HG03025 (cell line): ENCODE measurements at regions not wholly inside any gene's neighbourhood (a gene's known extent, or its start where the extent isn't known, plus 50 kb on each side); places are given as distances from the start of the nearest gene placed in this dataset.
"Not testable (repeated sequence)": the region's sequence is repeated elsewhere in the genome, so short reads cannot be mapped to it uniquely, and the experiment has no call there.

Experiments used
- ATAC-seq: cut with Tn5 transposase; IDR thresholded peaks from one replicate; pipeline ENCODE4 v1.9.1; 2021; ENCODE audit warnings: mild to moderate bottlenecking, moderate library complexity; ENCODE audit not compliant: unreplicated experiment, low FRiP score

DNA sequence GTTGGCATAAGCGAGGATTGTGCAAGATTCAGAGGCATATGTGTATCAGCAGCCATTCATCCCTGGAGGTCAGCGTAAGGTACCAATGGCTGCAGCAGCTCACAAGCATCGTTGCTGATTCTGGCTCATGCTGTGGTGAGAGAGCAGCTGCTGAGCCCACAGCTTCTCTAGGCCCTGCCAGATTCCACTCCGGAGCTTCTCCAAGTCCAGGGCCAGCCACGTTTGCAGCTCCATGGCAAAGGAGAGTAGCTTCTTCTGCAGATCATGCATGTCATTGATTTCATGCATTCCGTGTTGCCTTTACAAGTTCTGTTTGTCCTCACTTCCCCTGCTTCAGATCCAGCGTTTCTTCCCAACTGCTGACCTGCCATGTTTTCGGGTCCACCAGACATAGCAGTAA, 474.8 kb upstream of the ID4 start:
- ATAC-seq, result no peak

DNA sequence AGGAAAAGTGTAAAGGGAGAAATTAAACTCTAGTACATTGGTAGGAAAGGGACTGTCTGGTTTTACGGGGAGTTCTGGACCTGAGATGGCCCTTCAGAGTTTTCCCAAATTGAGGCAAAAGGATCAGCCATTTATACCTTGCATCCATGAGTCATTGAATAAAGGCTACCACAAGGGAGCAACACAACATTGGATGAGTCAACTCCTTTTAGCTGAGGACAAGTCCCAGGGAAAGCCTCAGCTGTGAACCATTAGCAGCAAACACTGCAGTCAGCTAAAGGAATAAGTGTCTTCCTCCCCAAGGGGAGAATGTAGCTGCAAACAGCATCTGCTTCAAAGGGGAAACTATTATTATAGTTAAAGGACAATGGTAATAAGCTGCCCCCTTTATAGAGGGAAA, 468.7 kb upstream of the ID4 start:
- ATAC-seq, result no peak

DNA sequence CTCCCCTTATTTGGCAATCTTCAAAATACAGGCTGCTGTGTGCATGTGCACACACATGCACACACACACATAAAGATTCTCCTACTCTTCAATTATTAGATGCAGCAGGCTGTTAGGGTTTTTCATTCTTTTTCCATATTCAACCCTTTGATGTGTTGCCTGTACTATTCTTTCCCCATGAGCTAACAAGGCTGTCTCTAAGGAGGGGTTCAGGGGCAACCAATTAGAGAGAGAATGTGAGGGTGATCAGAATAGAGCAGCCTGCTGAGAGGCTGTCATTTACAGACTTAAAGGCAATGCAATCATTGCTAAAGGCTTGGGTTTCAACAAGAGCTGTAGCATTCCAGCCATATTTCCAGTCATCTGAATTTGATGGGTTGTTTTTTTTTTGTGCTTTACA, 467.4 kb upstream of the ID4 start:
- ATAC-seq, result no peak

DNA sequence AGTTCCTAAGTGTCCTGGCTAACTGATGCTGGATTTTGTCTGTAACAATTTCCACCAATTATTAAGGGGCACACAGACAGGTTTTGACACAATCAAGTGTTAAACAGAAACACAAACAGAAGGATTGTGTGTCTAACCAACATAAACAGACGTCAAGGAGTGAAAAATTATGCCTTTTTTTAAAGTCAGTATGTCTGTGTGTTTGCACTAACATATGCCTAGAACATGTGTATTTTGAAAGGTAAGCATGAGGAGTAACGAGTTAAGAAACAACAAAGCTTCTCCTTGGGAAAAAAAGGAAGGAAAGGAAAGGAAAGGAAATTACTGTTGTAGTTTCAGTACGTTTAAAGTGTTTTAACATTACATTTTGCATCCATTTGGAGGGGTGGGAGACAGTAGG, 466.3 kb upstream of the ID4 start:
- no peak for ATAC-seq

DNA sequence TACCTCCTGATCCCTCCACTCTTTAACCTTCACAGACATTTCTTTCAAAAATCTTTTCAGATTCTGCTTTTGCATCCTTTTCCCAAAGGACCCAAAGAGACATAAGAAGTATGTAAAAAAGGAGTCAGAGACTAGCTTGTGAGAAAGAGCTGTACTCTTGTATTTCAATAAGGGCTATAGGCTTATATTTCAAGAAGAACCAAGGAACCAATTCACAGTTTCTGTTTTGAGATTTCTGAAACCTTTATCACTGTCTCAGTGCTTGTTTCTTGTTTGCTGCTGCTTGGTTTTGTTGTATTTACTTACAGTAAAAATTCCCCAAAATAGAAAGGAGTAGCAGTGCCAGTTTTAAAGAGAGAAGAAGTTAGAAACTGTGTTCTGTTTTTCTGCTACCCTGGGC, 461.6 kb upstream of the ID4 start:
- no peak for ATAC-seq

DNA sequence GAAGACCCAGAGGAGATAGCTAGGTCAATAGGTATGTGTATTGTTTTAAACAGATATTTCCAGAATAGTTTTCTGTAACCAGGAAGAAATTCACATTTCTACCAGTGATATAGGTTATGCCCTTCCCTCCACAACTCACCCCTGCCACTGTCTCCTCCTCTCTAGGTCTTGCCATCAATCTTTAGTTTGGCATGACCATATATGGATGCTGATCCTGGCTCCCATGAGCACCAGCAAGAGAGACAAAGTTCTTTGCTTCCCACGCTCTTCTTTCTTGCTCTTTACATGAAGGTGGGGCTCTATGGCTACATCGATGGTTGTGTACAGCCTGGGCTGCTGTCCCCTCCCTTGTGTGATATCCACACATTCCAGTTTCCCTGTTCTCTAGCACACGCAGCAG, 459.4 kb upstream of the ID4 start:
- ATAC-seq, result no peak

DNA sequence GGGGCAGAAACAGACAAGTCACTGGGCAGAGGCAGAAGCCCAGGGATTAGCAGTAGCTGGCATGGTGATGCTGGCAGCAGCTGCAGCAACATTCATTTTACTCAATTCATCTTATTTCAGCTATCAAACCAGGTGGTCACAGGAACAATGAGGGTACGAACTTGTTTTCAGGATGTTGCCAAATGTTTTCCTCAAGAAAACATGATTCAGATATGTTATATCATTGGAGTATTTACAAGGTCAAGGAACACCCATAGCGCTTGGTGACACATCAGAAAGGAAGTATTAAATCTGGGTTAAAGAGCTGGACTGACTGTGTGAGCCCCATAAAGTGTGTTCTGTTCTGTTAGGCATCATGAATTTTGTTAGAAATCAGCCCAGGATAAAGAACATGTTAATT, 456.9 kb upstream of the ID4 start:
- ATAC-seq, result no peak

DNA sequence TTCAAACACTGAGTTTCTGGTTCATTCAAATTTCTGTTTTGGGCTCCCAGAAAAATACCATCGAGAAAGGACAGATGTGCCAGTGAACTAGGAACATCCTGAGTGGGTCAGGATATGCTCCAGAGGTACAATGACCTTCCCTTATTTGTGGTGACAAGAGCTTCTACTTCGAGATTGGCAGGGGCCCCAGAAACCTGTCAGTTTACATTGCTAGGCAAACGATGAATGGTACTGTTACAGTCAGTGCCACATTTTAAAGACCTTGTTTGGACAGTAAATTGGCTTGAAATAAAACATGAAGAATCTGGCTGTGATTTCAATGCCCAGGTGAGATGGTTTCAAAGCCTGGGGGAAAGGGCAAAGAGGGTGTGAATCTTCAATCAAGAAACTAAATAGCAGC, 454.5 kb upstream of the ID4 start:
- ATAC-seq, result no peak

DNA sequence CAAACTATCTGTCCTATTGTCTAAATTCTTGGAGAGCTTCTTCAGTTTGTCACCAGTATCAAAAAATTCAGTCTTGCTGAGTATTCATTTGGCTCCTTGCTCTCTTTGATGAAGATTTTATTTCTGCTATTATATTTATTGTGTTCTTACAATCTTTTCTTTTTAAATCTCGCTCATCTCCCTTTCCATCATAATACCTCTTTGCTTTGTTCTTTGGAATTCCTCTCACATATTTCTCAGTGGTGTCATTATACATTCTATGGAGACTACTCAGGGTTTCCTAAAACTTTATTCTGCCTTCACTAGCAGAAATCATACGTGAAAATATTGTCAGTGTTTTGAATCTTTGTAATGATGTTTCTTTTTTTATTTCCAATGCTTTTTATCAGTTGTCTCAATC, 445.2 kb upstream of the ID4 start:
- ATAC-seq, result no peak

DNA sequence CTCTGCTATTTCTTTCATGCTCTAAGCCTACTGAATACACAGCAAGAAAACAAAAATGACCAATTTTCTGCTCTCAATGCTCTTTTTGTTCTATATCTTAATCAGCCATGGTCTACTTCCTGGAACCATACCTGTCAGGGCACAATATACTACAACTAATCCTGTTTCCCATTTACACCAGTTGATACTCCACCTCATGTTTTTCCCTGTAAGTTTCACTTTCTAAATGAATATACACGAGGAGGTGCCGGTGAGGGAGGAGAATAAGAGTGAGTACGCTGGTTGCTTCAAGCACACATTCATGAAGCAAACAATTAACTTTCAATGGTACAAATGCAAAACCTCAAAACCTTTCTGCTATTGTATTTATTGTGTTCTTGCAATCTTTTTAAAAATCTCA, 443.1 kb upstream of the ID4 start:
- no peak for ATAC-seq

DNA sequence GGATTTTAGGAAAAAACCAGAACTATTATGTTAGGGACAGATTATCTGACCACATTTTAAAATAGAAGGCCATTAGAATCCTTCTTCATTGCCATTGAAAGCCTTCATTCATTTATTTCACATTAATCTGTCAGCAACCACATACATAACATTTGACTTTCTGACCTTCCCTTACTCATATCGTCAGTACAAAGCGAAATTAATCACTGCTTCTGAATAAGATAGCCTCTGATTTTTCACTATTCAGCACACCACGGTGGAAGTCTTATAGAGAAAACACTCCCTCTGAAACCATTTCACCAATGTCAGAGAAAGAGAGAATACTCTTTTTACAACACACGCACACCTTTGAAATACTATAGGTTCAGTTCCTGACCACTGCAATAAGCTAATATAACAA, 442.5 kb upstream of the ID4 start:
- no peak for ATAC-seq

DNA sequence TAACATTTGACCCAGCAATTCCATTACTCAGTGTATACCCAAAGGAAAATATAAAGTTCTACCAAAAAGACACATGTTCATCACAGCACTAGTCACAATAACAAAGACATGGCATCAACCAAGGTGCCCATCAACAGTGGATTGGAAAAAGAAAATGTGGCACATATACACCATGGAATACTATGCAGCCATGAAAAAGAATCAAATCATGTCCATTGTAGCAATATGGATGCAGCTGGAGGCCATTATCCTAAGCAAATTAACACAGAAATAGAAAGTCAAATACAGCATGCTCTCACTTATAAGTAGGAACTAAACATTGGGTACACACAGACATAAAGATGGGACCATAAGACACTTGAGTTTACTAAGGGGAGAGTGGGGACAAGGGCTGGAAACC, 441.9 kb upstream of the ID4 start:
- no peak for ATAC-seq

DNA sequence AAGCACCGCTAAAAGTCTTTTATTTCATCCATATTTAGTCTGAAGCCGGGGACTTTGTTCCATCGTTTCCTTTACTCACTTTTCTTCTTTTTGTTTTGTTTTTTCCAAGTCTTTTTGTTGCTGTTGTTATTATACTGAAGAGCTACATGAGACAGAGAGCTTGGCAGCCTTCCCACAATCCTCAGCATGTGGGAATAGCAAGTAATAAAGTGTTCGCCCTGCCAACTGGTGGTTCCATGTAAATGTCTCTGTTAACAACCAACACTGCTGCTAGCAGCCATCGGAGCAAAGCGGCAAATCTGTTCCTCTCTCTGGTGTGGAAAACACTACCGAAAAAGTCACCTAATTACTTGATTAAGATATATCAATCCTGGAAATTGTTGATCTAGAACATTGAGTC, 437.8 kb upstream of the ID4 start:
- no peak for ATAC-seq

DNA sequence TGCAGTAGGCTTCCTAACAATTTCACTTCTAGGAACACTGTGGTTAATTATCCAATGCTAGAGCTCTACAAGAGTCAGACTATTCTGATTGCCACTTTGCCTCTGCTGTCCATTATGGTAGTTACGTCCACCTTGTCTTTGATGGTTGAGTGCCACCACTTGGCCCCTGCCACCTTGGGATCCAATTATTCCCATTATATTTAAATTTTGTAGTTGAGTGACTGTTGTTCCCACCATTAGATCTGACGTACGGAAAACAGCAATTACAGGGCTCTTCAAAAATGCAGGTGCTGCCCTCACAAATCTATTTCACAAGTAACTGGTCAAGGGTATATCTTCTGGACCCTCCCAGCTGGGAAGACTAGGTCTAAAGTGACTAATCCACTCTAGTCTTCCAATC, 432.3 kb upstream of the ID4 start:
- ATAC-seq, result not testable (repeated sequence)

DNA sequence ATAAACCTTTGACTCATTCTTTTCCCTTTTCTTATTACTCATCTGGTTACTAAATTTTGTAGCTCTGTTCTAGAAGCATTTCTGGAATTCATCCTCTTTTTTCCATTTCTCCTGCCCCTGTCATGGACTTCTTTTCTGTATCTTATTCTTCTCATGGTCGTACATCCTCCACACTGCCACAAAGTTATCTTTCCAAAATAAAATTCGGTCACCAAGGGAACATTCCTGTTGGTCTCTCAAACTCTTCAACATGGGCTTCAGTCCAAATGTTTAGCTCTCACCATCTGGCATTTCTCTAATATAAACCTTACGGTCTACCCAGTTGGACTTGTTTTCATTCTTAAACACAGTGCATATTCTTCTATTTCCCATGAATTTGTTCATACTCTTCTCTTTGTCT, 428.8 kb upstream of the ID4 start:
- ATAC-seq, result no peak

DNA sequence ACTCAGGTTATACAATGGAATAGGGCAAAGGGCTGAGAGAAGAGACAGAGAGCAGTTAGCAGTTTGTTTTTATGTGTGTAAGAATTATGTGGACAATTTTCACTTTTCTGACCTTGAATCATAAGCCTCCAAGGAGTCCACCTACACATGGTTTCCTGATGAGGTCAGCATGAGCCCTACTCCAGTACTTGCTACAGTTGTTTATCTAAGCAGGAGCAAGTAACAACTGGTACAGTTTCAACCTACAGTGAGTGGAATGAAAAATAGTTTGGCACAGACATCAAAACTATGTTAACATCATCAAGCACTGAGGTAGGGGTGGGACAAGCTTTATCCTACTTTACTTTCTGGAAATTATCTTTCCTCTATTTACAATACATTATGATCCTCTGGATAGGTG, 426.7 kb upstream of the ID4 start:
- ATAC-seq, result no peak

DNA sequence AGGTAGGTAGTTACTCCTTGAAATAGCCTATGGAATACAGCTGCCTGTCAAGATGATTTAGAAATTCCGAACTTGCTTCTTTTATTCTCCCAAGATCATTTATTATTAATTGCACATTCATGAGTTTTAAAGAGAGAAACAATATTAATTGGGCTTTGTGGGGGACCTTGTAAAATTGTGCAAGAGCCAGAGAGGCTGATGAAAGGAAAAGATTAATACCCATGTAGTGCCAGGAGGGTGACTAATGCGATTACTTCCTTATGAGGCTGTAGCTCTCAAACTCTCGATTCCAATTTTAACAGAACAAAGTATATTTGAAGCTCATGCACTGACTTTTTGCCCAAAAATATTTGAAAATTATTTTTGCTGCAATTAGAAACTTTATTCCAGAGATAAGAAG, 423.8 kb upstream of the ID4 start:
- ATAC-seq, result no peak

DNA sequence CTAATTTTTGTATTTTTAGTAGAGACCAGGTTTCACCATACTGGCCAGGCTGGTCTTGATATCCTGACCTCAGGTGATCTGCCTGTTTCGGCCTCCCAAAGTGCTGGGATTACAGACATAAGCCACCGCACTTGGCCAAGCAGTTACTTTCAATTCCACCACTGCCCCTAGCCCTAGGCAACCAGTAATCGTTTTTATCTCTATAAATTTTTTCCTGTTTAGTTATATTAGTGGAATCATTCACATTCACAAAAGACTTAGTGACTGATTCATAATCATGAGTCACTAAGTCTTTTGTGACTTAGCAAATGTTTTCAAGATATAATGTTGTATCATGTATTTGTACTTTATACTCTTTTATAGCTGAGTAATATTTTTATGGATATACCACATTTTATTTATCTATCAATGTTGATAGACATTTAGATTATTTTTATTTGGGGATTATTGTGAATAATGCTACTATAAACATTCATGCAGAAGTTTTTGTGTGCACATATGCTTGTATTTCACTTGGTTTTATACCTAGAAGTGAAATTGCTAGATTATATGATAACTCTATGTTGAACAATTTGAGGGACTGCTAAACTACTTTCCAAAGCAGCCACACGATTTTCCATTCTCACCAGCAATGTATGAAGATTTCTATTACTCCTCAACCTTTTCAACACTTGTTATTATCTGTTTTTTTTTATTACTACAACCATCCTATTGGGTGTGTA, 421.4 kb upstream of the ID4 start:
- no peak for ATAC-seq

DNA sequence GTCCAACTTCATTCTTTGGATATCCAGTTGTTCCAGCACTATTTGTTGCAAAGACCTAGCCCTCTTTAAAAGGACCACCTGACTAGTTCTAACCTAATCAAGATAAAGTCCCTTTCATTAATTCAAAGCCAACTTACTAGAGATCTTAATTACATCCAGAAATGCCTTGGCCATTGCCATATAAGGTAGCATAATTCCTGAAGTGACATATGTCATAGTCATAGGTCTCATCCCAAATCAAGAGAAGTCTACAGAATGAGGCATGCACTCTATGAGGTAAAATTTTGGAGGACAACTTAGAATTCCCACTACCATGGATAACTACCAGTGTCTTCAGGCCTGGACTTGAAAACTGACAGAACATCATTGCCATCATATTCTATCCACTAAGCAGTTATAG, 420.4 kb upstream of the ID4 start:
- ATAC-seq, result no peak

DNA sequence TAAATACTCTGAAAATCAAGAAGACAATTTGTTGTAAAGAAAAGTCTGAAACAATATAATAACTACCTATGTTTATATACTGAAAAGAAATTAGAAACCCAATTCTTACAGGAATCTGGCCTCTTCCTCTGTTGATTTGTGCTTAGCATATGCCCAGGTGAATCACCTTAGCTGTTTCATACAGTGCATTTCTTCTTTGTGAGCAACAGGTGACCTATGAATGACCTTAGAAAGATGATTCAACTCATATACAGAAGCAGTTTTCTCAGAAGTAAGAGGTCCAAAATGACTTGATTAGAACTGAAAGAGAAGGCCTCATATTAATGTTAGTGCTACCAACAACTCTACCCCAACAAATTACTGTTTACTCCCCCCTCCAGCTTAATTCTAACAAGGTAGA, 419.5 kb upstream of the ID4 start:
- no peak for ATAC-seq

DNA sequence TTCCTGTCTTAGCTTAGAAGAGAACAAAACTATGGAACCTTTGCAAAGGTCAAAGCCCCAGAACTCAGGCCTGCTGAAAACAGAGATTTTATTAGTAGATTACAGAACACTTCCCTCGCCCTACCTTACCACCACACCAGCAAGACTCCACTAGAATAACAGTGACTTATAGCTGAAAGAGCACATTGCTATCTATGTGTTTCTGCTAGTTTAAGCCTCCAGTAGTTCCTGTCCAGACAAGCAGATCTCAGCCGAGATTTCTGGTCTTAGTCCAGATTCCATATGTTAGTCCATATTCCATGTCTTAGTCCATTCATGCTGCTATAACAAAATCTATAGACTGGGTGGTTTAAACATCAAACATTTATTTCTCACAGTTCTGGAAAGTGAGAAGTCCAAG, 412.3 kb upstream of the ID4 start:
- no peak for ATAC-seq

DNA sequence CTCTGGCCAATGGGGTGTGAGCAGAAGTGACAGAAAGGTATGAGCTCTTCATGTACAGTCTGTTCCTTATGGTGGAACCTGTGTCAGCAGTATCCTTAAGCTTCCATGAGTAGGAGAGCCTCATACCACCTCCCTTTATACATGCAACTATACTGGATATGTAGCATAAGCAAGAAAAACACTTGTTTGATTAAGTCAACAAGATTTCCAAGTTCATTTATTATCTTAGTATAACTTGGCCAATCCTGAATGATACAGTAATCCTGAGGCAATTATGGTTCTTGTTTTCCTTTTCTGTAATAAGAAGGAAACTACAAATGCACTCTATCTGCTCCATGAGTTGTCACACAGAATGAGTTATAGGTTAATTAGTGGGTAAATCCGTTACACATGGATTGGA, 409.6 kb upstream of the ID4 start:
- ATAC-seq, result no peak

DNA sequence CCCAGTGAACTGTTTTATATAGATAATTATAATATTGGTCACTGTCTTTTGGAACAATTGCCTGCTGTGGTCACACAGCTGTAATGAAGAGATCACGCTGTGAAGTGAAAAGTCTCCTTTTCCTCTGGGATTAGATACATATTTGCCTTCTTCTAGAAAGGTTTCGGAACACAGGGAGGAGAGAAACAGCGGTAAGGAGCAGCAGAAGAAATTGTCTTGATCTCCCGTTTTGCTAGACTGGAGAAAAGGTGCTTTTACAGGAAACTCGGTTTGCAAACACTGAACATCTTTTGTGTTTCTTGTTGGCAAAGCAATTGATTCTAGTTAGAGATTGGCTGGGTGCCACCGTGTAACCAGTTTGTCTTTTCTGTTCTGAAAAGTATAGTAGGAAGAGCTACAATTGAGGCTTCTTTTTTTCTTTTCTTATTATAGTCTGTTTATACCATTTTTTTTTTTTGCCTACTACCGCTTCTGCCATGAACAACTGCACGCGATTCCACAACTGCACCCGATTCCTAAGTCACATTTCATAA, 404.1 kb upstream of the ID4 start:
- ATAC-seq, result no peak
